GM19468 (cell line): ENCODE measurements at regions not wholly inside any gene's neighbourhood (a gene's known extent, or its start where the extent isn't known, plus 50 kb on each side); places are given as distances from the start of the nearest gene placed in this dataset.

ENCODE experiments used
- ATAC-seq: cut with Tn5 transposase; IDR thresholded peaks from one replicate; pipeline ENCODE4 v1.9.1; 2021; ENCODE audit warnings: mild to moderate bottlenecking, moderate library complexity, moderate number of reproducible peaks; ENCODE audit not compliant: unreplicated experiment; ENCODE audit errors: extremely low read depth

DNA sequence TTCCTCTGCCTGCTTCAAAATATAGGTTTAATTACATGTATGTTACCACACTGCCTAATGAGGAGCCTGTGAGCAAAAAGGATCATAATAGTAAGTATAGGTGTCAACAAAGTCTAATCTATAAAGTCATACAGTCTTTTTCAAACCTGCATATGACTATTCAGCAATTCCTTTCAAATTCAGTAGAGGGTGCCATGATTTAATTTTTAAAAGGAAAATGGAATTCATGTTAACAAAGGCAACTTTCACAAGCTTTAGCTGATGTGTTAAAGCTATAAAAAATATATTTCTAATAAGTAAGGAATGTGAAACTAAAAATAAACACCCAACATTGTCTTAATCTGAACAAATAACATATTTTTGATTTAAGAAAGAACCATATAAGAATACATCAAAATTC lies 52.1 kb downstream of the MPP7 start:
- no peak for ATAC-seq

- ATAC-seq, result no peak
These were observed 52.5 kb downstream of the MPP7 start for GRCh38 chr10:28250358-28250757.

- ATAC-seq, result no peak
These were observed 53.4 kb downstream of the MPP7 start for GRCh38 chr10:28249512-28249911.

DNA sequence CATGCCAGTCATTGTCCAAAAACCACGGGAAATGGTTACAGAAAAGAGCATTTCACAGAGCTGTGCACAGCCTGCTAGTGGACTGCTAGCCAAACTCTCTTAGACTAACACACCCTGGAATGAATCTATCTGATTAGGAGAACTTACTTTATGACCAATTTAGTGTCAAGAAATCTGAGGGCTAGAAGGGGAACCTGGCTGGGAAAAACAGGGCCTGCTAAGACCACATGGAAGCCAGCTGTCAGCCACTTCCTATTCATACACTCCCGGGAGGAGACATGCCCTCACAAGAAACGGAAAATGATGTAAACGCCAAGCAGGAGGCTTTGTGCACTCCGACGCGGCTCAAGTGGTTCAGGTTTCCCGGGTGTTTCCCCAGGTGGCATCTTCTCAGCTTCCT lies 54.8 kb downstream of the MPP7 start:
- ATAC-seq, result no peak

DNA sequence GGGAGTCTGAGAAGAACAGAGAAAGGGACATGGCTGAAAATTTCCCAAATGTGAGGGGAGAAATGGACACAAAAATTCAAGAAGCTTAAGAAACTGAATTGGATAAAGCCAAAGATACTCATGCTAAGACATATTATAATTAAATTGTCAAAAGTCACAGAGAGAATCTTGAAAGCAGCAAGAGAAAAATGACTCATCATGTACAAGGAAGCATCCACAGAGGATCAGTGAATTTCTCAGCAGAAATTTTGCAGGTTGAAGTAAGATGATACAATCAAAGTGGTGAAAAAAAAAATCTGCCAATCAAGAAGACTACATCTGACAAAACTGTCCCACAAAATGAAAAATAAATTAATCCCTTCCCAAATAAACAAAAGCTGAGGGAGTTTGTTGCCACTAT lies 56.8 kb downstream of the MPP7 start:
- no peak for ATAC-seq

DNA sequence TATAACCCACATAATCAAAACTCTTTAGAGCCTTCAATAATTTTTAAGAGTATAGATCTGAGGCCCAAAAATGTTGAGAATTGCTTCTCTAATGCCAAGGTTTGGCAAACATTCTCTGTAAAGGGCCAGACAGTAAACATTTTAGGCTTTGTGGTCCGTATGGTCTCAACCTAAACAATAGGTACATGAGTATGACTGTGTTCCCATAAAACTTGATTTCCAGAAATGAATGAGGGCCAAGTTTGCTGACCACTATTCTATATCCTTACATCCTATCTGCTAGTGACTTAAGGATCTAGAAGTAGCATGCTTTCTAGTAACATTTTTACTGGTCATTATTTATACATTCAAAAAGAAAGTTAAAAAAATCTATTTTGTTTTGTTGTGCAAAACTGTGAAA lies 58.9 kb downstream of the MPP7 start:
- ATAC-seq, result no peak

DNA sequence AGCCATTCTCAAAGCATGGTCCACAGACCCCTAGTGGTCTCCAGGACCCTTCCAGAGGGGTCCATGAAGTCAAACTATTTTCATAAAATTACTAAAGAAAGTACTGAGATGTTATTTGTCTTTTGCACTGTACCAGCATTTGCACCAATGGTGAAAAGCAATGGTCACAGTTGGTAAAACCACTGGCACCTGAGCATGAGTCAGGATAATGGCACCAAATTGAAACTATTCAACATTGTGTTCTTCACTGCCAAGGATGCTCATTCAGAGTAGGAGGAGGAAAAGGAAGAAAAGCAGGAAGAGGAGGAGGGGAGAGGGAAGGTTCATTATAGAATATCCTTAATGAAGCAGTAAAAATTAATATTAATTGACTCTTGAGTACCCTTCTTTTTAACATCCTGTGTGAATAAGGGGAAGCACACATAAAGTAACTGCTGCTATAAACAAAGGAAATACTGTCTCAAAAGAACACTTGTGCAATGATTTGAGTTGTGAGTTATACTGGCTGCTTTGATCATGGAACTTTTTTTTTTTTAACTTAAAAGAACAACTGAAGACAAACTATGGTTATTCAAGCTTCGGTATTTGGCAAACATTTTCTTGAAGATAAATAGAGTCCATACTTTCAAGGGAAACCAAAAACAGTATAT lies 60.2 kb downstream of the MPP7 start:
- ATAC-seq, result no peak

GRCh38 chr10:28241741-28242399 lies 61.0 kb downstream of the MPP7 start:
- ATAC-seq, result no peak

DNA sequence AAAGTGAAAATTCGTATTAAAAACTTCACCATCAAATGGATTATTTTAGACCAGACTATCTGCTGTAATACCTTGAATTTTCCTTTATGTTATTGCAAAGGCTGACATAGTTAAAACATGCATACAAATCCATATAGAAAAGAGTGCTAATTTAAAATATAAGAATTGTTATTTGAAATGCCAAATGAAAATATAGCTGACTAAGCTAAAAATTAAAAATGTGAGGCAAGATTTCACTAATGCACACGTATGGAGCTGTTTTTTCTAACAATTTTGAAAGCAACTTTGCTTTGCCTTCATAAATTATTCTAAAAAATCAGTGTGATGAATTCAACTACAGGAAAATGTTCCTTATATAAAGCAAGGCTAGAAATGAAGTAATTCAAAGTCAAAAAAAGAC lies 62.5 kb downstream of the MPP7 start:
- no peak for ATAC-seq

GRCh38 chr10:28236591-28236990 lies 66.3 kb downstream of the MPP7 start:
- ATAC-seq, result no peak

GRCh38 chr10:28220811-28221210 lies 82.1 kb downstream of the MPP7 start:
- ATAC-seq, result no peak

DNA sequence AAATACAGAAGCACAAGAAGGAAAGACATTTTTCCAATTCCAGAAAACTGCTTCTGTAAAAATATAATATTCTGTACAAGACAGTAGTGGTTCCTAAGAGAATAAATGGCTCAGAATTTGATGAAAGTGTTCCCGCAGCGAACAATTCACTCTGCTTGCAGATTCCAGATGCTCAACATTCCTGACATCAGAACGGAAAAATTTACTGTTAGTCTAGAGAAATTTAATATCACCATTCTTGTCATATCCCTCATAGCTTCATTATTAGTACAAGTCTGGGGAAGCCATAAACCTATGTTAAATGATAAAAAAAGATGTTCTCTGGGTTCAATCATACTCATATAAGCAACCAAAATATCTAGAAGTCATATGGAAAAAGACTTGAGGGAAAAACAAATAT lies 83.6 kb downstream of the MPP7 start:
- no peak for ATAC-seq

GRCh38 chr10:28217848-28218247 lies 85.0 kb downstream of the MPP7 start:
- ATAC-seq, result no peak

- ATAC-seq, result no peak
These were observed 86.9 kb downstream of the MPP7 start for GRCh38 chr10:28215930-28216329.

DNA sequence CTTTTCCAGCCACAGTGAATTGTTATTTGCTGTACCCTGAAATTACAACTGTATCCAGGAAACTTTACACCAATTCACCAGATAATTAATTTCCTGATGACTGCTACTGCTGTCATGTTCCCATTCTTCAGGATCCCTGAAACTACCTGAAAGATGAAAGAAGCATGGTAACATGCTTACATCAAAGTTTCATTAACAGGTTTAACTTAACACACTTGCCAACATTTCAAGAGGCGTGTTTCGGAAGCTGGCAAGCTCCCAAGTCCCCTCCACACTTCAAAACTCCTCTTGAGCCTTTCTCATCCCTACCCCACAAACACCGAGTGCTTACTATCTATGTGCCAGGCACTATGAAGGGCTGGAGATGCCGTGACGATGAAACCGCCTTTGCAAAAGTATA lies 88.6 kb downstream of the MPP7 start:
- ATAC-seq, result no peak

DNA sequence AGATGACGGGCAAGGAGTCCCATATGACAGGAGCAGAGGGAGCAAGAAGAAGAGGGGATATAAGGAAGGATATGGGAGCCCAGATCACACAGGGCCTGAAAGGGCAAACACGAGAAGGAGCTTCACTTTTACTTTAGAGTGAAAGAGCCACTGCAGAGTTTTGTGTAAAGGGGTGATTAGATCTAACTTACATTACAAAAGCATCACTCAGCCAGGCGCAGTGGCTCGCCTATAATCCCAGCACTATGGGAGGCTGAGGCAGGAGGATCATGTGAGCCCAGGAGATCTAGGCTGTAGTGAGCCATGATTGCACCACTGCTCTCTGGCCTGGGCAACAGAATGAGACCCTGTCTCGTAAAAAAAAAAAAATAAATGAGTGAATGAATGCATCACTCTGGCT lies 91.1 kb downstream of the MPP7 start:
- ATAC-seq, result no peak

- ATAC-seq, result no peak
These were observed 95.1 kb downstream of the MPP7 start for GRCh38 chr10:28207799-28208198.

DNA sequence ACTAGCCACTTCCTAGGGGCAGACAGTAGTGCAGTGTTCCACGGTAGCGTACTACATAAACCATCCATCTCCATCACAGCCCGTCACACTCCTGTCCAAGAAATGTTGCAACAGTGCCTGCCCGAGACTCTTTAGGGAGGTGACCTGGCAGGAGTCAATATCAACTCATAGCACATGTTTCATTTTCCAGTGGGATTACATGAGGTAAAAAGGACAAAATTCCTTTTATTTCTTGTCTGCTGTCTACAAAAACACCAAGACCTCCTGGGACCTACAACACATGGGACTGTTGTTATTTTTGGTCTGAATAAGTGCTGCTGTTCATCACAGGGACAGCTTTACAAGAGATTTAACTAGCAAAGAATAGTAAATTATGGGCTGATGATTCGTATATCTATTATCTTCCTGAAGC lies 99.9 kb downstream of the MPP7 start:
- ATAC-seq, result no peak

GRCh38 chr10:28201410-28202400 lies 101.2 kb downstream of the MPP7 start:
- ATAC-seq, result no peak

DNA sequence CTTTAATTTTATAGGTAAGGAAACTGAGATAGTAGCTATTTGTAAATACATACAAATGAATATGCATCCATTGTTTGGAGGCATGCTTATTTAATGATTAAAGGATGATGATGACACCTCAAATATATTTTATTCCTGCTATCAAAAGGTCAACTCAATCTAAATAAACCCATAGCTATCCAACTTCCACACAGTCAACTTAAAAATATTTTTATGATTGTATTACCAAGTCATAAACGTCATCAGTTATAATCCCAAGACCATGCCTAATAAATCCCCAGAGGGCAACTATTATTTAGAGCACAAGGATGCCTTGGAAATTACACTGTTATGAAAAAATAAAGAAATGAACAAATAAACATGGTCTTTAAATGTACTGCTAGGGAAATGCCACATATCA lies 102.1 kb downstream of the MPP7 start:
- ATAC-seq, result no peak

DNA sequence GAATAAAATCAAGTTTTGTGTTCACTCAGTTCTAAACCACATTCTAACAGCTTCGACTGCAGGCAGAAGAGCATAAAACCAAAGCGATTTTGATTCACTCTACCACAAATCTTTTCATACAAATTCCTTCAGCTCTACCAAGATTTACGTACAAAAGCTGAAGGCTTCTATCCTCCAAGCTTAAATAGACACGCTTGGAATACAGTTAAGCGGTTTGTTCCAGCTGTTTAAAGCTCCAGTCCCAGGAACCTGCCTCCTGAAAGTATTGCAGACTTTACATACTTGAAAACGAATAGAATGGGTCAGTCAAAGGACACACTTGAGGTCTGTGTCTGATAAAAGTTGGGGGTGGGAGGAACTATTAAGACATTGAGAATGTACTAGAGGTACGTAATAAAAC lies 102.9 kb downstream of the MPP7 start:
- no peak for ATAC-seq
